ENCODE measurements at regions not wholly inside any gene's neighbourhood (a gene's known extent, or its start where the extent isn't known, plus 50 kb on each side); places are given as distances from the start of the nearest gene placed in this dataset.

- Histone ChIP-seq H3K4me3 (ENCODE audit: low read length, poor library complexity, severe bottlenecking) (no peak overlapping the region), H3K4me2 (ENCODE audit: low read depth, low read length, poor library complexity, severe bottlenecking) (no peak overlapping the region), H3K79me2 (ENCODE audit: insufficient read depth, low read length) (no peaks in the 10 kb centered on the region), H4K20me1 (ENCODE audit: insufficient read depth, low read length, poor library complexity, severe bottlenecking) (no peaks in the 10 kb centered on the region), H3K9me3 (ENCODE audit: insufficient read depth, low read depth, low read length) (no peaks in the 10 kb centered on the region), H3K36me3 (ENCODE audit: insufficient read depth, low read length) (no peaks in the 10 kb centered on the region), H3K27me3 (ENCODE audit: insufficient read depth, low read length, poor library complexity, severe bottlenecking) (no peaks in the 10 kb centered on the region), H3K4me1 (ENCODE audit: insufficient read depth, low read length, poor library complexity, severe bottlenecking) (no peaks in the 10 kb centered on the region), H2AFZ (ENCODE audit: low read length) (no peak overlapping the region), H3K9me2 (replicated peaks; ENCODE audit: low read depth, low read length) (no peaks in the 10 kb centered on the region), H3F3A (ENCODE audit: low read depth) (no peaks in the 10 kb centered on the region), H3K9ac (ENCODE audit: low read depth, low read length, poor library complexity, severe bottlenecking) (no peak overlapping the region)
- no peak for TF ChIP-seq CTCF (conservative IDR thresholded peaks at IDR 0.05; ENCODE audit: low read length)
- no peak for TF ChIP-seq EZH2phosphoT487 (IDR thresholded peaks at IDR 0.05; ENCODE audit: borderline replicate concordance)
Measured at GRCh38 chr2:209097168-209097567, 326.7 kb upstream of the MAP2 start.

GRCh38 chr2:209102319-209102718, 321.5 kb upstream of the MAP2 start:
- Histone ChIP-seq H3K4me2 (ENCODE audit: low read depth, low read length, poor library complexity, severe bottlenecking) (no peak overlapping the region), H3K4me3 (ENCODE audit: low read length, poor library complexity, severe bottlenecking) (no peak overlapping the region), H3F3A (ENCODE audit: low read depth) (no peaks in the 10 kb centered on the region), H3K4me1 (ENCODE audit: insufficient read depth, low read length, poor library complexity, severe bottlenecking) (no peaks in the 10 kb centered on the region), H3K9me3 (ENCODE audit: insufficient read depth, low read depth, low read length) (no peaks in the 10 kb centered on the region), H3K36me3 (ENCODE audit: insufficient read depth, low read length) (no peaks in the 10 kb centered on the region), H3K9ac (ENCODE audit: low read depth, low read length, poor library complexity, severe bottlenecking) (no peak overlapping the region), H3K27me3 (ENCODE audit: insufficient read depth, low read length, poor library complexity, severe bottlenecking) (no peaks in the 10 kb centered on the region), H3K9me2 (replicated peaks; ENCODE audit: low read depth, low read length) (no peaks in the 10 kb centered on the region), H4K20me1 (ENCODE audit: insufficient read depth, low read length, poor library complexity, severe bottlenecking) (no peaks in the 10 kb centered on the region), H2AFZ (ENCODE audit: low read length) (no peak overlapping the region), H3K79me2 (ENCODE audit: insufficient read depth, low read length) (no peaks in the 10 kb centered on the region)
- no peak for TF ChIP-seq CTCF (conservative IDR thresholded peaks at IDR 0.05; ENCODE audit: low read length)
- TF ChIP-seq EZH2phosphoT487 (IDR thresholded peaks at IDR 0.05; ENCODE audit: borderline replicate concordance), result no peak

- no peaks in the 10 kb centered on the region for H3K36me3 ChIP-seq (ENCODE audit: insufficient read depth, low read length)
- H3K4me1 ChIP-seq (ENCODE audit: insufficient read depth, low read length, poor library complexity, severe bottlenecking), result no peaks in the 10 kb centered on the region
- no peak overlapping the region for H2AFZ ChIP-seq (ENCODE audit: low read length)
- no peaks in the 10 kb centered on the region for H3K27me3 ChIP-seq (ENCODE audit: insufficient read depth, low read length, poor library complexity, severe bottlenecking)
- H3K9me3 ChIP-seq (ENCODE audit: insufficient read depth, low read depth, low read length), result no peaks in the 10 kb centered on the region
- H3K4me3 ChIP-seq (ENCODE audit: low read length, poor library complexity, severe bottlenecking), result no peak overlapping the region
- H3K4me2 ChIP-seq (ENCODE audit: low read depth, low read length, poor library complexity, severe bottlenecking), result no peak overlapping the region
- H3K9ac ChIP-seq (ENCODE audit: low read depth, low read length, poor library complexity, severe bottlenecking), result no peak overlapping the region
- H3F3A ChIP-seq (ENCODE audit: low read depth), result no peaks in the 10 kb centered on the region
- H4K20me1 ChIP-seq (ENCODE audit: insufficient read depth, low read length, poor library complexity, severe bottlenecking), result no peaks in the 10 kb centered on the region
- no peaks in the 10 kb centered on the region for H3K79me2 ChIP-seq (ENCODE audit: insufficient read depth, low read length)
- no peaks in the 10 kb centered on the region for H3K9me2 ChIP-seq (replicated peaks; ENCODE audit: low read depth, low read length)
- TF ChIP-seq EZH2phosphoT487 (IDR thresholded peaks at IDR 0.05; ENCODE audit: borderline replicate concordance) (no peak), CTCF (conservative IDR thresholded peaks at IDR 0.05; ENCODE audit: low read length) (no peak)
Measured at GRCh38 chr2:209113026-209113425, 310.8 kb upstream of the MAP2 start.

All from Loucy (cell line).